Inferior parietal cortex (tissue), 1 donor: ENCODE measurements at regions not wholly inside any gene's neighbourhood (a gene's known extent, or its start where the extent isn't known, plus 50 kb on each side); places are given as distances from the start of the nearest gene placed in this dataset.
A peak's percentile ranks its signal among the peaks of the same experiment; 100 is the strongest.

Source experiments
- DNase-seq: peaks from one replicate; pipeline ENCODE4 v3.0.0-alpha.2; 2016; ENCODE audit errors: extremely low spot score

- peak; percentile 9 for DNase-seq
These were observed 144.0 kb downstream of the CDC5L start for GRCh38 chr6:44531442-44532015.

- no peak for DNase-seq
These were observed 145.9 kb downstream of the CDC5L start for GRCh38 chr6:44533421-44533820.

DNA sequence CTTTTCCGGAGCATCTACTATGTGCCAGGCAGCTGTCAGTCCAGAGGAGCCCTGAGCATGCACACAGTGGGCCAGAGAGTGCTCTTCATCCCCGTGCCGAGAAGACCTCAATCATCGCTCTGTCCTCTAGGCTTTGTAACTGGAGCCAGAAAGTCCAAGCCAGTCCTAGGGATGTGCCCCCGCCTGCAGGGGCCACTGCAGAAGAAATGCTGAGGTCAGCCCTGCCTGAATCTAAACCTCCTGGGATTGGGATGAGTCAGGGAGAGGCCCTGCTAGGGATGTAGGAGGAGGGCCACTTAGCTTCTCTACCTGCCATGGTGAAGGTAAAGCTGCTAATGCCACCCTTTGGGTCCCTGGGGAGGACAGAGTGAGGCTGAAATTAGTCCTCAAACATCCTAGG, 146.8 kb downstream of the CDC5L start:
- no peak for DNase-seq

- DNase-seq: no peak
These were observed 147.9 kb downstream of the CDC5L start for GRCh38 chr6:44535446-44535845.

DNA sequence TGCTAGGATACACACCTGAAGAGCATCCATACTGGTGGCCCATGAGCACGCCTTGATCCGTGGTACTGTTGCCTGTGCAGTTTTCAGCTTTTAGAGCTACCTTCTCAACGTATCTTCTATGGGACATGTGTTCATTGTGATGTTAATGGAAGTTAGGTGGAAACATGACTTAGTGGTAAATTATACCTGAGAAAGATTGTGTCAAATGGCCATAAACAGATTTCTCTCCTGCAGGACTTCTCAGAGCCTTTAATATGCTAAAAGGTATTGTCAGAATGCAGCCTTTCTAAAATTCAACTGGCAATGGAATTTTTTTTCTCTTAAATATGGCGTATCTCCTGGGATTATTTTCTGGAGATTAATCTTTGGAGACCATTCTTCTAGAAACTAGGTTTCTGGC, 148.5 kb downstream of the CDC5L start:
- no peak for DNase-seq

DNA sequence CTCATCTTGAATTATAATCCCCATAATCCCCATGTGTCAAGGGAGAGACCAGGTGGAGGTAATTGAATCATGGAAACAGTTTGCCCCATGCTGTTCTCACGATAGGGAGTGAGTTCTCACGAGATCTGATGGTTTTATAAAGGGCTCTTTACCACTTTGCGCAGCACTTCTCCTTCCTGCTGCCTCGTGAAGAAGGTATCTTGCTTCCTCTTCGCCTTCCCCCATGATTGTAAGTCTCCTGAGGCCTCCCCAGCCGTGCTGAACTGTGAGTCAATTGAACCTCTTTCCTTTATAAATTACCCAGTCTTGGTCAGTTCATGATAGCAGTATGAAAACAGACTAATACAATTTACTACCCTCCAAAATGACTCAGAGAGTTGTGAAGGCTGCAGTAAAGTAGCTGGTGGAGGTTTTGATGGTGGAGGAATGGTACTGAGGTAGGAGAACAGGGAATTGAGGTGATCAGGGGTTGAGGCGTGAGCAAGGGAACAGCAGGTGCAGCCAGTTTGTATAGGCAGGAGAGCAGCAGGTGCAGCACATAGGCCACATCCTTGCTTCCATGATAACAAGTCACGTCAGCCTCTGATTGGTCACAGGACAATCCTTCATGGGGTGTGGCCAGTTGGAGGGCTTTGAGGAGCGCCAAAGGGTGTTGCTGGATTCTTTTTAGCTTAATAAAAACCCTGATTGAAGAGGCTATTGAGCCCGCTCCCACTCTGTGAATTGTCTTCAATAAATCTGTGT, 150.0 kb downstream of the CDC5L start:
- DNase-seq: no peak

DNA sequence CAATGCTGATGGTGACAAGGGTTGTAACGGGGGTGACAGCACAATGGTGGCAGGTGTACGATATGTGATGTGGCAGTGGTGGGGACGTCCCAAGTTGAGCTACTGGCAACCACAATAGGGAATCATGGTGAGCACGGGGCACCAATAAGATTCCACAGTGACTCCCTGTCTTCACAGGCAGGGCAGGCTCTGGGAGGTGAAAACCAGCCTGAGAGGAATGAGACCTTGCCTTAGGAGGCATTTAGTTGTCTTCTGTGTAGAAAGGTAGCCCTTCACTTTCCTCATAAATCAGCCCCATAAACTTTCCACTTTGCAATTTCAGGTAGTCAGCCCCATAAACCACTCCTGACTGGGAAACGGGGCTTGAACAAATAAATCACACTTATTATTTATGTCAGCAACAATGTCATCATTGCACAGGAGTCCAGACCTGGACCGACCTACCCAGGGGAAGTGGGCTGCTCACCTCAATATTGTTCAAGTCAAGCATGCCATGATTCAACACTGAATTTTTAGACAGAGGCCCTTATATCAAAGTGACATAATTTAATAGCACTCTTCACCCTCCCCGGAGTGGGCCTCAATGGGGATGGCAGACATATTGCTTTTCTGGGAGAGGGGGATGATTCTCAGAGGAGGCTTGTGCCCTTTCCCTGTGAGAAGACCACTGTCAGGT, 150.8 kb downstream of the CDC5L start:
- no peak for DNase-seq

DNA sequence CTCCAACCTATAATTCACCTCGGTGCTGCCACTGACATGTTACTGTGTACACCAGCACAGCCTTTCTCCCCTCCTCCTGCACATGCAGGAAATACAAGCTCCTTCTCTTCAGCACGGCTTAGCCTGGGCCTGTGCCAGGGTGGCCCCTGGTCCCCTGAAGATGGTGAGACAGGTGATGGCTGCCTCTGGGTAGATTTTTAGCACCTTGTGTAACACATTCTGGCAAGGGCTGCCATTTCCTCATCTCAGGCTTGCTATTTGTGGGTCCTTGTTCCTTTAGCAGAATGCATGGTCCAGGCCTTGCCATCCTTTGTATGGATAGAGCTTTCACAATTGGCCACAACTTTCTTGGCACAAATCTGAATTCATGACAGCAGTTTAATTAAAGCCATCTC, 151.3 kb downstream of the CDC5L start:
- DNase-seq: no peak

DNA sequence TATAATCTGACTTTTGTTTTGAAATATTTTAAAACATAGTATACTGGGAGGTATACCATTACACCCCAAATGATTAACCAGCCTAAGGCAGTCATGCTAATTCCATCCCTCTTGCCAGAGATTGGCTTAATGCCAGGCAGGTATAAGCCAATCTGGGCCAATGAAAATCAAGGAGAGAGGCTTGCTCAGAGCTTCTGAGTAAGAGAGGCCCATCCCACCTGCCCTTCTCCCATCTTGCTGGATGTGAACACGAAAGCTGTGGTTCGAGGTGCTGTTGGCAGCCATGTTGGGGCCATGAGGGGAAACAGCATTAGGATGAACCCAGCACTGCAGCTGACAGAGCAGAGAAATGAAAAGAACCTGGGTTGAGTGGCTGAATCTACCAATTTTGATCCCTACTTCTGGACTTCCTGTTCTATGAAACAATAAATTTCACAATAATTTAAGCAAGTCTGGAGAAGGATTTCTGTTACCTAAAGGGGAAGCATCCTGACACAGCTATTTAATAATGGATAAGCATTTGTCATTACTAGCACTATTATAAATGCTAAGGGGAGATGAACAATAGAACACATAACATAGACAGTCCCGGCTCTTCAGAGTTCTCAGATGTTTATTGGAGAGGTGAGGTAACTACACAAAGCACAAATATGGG, 152.3 kb downstream of the CDC5L start:
- DNase-seq: no peak

DNA sequence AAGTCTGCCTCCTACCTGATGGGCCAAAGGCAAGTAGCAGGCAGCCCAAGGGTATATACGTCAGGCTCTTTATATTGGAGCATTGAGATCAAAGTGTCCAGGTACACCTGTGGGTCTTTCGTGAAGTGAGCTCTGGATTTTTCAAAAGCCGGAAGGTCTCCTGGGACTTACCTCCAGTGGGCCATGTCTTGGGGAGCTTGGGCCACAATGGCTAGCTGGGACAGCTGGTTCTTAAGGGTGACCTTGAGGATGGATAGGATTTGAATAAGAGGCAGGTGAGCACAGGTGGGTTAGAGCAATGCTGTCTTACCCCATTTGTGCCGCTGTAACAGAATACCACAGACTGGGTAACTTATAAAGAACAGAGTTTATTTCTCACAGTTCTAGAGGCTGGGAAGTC, 153.4 kb downstream of the CDC5L start:
- no peak for DNase-seq

GRCh38 chr6:44542401-44543116, 155.1 kb downstream of the CDC5L start:
- DNase-seq: no peak

- no peak for DNase-seq
These were observed 156.2 kb downstream of the CDC5L start for GRCh38 chr6:44543664-44544063.

DNA sequence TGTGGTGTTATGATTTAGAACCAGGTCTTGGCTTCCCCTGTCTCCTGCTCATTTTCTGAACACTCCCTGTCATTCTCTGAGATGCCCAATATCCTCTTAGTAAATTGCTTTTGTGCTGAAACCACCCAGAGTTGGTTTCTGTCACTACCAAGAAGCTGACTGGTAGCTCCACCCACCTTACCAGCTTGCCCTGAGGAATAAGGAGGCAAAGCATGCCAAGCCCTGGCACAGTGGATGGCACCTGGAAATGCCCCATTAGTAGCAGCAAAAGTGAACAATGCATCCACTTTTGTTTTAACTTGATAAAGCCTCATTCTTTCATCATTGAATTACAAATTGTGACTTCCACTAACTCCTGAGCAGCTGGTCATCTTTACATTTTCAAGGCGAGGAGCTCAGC, 157.7 kb downstream of the CDC5L start:
- no peak for DNase-seq

DNA sequence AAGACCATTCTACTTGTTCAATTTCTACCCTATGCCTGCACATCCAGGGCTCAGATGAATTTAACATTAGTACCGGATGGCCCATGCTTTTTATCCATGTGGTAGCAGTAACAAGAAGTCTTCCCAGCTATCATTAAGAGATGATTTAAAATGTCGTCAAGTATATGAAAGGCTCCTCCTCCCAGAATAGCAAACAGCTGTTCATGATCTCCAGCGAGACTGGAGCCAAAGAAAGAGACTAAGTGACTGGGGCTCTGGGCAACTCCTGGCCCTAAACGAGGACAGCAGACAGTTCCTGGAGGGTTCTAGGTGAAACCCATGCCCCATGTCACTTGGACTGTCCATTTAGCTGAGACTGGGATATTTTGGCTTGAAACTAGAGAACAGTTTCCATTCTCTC, 160.8 kb downstream of the CDC5L start:
- no peak for DNase-seq

- no peak for DNase-seq
These were observed 162.0 kb downstream of the CDC5L start for GRCh38 chr6:44549516-44549915.

DNA sequence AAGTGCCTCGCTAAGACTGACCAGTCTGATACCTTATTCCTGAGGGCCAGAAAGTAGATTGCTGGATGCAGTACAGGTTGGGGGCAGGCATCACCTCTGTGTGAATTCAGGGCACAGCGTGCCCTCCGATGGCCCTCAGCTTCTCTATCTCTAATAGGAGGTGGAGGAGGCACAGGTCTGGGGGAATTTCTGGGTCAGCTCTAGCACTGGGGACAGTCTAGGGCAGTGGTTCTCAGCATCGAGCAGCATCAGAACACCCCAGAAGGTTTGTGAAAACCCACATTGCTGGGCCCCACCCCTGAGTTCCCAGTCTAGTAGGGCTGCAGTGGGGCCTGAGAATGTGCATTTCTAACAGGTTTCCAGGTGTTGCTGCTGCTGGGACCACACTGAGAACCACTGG, 166.7 kb downstream of the CDC5L start:
- DNase-seq: no peak

- DNase-seq: no peak
These were observed 167.4 kb downstream of the CDC5L start for GRCh38 chr6:44554861-44555260.

- no peak for DNase-seq
These were observed 168.5 kb downstream of the CDC5L start for GRCh38 chr6:44556046-44556445.

GRCh38 chr6:44558024-44558831, 170.7 kb downstream of the CDC5L start:
- no peak for DNase-seq

DNA sequence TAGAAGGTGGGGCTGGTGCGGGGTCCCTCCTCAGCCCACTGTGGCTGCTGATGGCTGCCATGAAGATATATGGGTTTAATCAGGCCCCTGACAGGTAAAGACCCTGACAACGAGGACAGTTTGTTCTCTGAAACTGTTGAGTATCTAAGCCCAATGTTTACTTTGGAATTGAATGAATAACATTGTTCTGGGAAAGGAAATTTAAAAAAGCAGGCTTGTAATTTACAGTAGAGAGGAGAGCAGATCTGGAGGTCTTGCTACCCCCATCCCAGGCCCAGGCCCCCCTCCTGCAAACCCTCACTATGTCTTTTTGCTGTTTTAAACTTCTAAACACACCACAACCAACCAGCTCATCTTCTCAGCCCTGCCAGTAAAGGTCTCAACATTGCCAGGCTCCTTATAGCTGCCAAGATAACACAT, 171.3 kb downstream of the CDC5L start:
- no peak for DNase-seq
